Keratinocyte (primary cell): ENCODE measurements at regions not wholly inside any gene's neighbourhood (a gene's known extent, or its start where the extent isn't known, plus 50 kb on each side); places are given as distances from the start of the nearest gene placed in this dataset.

Experiments
- EZH2 ChIP-seq: IDR thresholded peaks from one replicate; pipeline ENCODE4 v1.6.1; 2012; ENCODE audit warnings: inconsistent platforms, mild to moderate bottlenecking, low read length, moderate library complexity
- TF ChIP-seq, protein P1 (sequence below), 3 experiments: IDR thresholded peaks in 1 of 3; conservative IDR thresholded peaks in 1 of 3; optimal IDR thresholded peaks in 1 of 3; 2 replicates in 2 of 3; 3 replicates in 1 of 3; pipeline versions ENCODE3 to v1.5.1; 2011; ENCODE audit warnings: low read length in 3 of 3, mild to moderate bottlenecking in 3 of 3, moderate library complexity in 2 of 3, control low read depth in 1 of 3, inconsistent platforms in 1 of 3; ENCODE audit not compliant: insufficient read depth in 2 of 3; ENCODE audit errors: extremely low read depth in 1 of 3

DNA sequence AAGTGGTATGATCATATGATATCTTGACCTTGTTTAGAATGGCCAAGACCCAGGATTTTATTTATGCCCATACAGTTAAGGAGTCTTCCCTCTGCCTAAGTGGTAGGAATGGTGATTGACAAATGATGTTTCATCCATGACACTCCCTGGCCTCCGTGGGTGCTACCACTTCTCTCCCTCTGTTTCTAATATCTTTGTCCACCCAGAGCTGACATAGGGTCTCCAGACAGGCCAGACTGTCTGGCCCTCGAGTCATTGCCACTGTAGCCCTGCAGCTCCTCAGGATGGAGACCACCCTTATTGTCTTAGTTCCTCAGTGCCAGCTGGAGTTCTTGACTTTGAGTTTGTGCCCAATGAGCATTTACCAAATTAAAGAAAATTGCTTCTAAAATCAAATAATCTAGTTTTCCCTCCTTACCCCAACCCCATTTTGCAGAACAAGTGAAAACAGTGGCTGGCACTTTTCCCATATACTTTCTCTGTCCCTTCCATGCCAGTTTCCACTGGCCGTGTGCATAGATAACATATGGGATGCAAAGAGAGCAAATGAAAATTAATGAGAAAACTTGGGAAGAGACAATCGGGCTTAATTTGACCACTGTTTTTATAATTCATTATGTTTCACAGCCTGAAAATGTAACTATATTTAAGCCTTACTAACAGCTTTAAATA, 235.7 kb downstream of the NSG2 start:
- TF ChIP-seq, protein P1, sequence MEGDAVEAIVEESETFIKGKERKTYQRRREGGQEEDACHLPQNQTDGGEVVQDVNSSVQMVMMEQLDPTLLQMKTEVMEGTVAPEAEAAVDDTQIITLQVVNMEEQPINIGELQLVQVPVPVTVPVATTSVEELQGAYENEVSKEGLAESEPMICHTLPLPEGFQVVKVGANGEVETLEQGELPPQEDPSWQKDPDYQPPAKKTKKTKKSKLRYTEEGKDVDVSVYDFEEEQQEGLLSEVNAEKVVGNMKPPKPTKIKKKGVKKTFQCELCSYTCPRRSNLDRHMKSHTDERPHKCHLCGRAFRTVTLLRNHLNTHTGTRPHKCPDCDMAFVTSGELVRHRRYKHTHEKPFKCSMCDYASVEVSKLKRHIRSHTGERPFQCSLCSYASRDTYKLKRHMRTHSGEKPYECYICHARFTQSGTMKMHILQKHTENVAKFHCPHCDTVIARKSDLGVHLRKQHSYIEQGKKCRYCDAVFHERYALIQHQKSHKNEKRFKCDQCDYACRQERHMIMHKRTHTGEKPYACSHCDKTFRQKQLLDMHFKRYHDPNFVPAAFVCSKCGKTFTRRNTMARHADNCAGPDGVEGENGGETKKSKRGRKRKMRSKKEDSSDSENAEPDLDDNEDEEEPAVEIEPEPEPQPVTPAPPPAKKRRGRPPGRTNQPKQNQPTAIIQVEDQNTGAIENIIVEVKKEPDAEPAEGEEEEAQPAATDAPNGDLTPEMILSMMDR (optimal IDR thresholded peaks at IDR 0.05 in 1 of 3, IDR thresholded peaks at IDR 0.05 in 1 of 3, conservative IDR thresholded peaks at IDR 0.05 in 1 of 3; ENCODE audit: extremely low read depth in 1 of 3, insufficient read depth in 2 of 3, low read length in 3 of 3) = no peak
- TF ChIP-seq EZH2 = no peak
